SU-DHL-6 (cell line): ENCODE measurements at regions not wholly inside any gene's neighbourhood (a gene's known extent, or its start where the extent isn't known, plus 50 kb on each side); places are given as distances from the start of the nearest gene placed in this dataset.

Experiments used
- CTCF ChIP-seq: fragments of 200-600 bp; sonication (generic); IDR thresholded peaks from one replicate; pipeline ENCODE4 v1.5.1; 2017; ENCODE audit warnings: antibody characterized with exemption, mild to moderate bottlenecking, low read length, moderate library complexity; ENCODE audit not compliant: insufficient read depth, poor library complexity, severe bottlenecking
- EZH2phosphoT487 ChIP-seq: fragments of 200-600 bp; sonication (generic), shearing (Covaris generic); conservative IDR thresholded peaks from 2 replicates; pipeline ENCODE4 v1.6.1; 2018; ENCODE audit warnings: mild to moderate bottlenecking, antibody characterized with exemption, low read length, moderate library complexity, mixed read lengths

DNA sequence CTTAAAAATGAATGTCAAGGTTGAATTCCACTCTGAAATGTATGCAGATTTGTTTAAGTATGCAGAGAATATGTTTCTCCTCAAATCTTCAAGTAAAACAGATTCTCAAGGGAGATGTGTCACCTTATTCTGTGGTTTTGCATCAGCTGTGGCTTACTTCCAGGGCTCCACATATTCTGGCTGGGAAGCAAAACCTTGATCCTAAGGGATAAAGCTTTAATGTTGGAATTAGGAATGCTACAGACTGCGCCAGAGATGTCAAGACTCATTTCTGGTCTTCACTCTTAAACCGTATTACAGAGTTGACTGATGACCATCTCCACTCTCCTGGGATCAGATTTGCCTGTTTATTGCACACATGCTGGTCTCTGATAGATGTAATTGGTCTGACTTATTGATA lies 143.9 kb upstream of the DIPK2B start:
- TF ChIP-seq CTCF = no peak
- TF ChIP-seq EZH2phosphoT487 = no peak
